HL-60 (cell line): ENCODE measurements at regions not wholly inside any gene's neighbourhood (a gene's known extent, or its start where the extent isn't known, plus 50 kb on each side); places are given as distances from the start of the nearest gene placed in this dataset.

Experiments
- DNase-seq, 2 experiments: peaks; one replicate each; pipeline ENCODE4 v3.0.0-alpha.2; 2010 to 2020; ENCODE audit warnings: low read depth in 1 of 2, low spot score in 1 of 2
- H3K27ac ChIP-seq: fragments of 250-450 bp; sonication (Bioruptor Pico); replicated peaks from 2 replicates; pipeline ENCODE4 v1.5.1; 2020; ENCODE audit warnings: mild to moderate bottlenecking, moderate library complexity
- H3K27me3 ChIP-seq: fragments of 250-450 bp; sonication (Bioruptor Pico); 2 replicates; pipeline ENCODE4 v1.5.1; 2021; ENCODE audit warnings: mild to moderate bottlenecking, moderate library complexity; ENCODE audit not compliant: insufficient read depth, poor library complexity, severe bottlenecking
- H3K4me3 ChIP-seq: replicated peaks from 2 replicates; pipeline ENCODE4 v1.5.1; 2011; ENCODE audit warnings: mild to moderate bottlenecking, control low read depth, low read length; ENCODE audit not compliant: insufficient read depth
- CTCF ChIP-seq: IDR thresholded peaks from one replicate; pipeline ENCODE4 v1.5.1; 2011; ENCODE audit warnings: low read length, control low read depth, inconsistent platforms; ENCODE audit not compliant: insufficient read depth
- GABPA ChIP-seq: IDR thresholded peaks from 2 replicates; pipeline ENCODE4 v1.6.1; 2012; ENCODE audit warnings: low read depth
- POLR2AphosphoS5 ChIP-seq: IDR thresholded peaks from 2 replicates; pipeline ENCODE4 v1.6.1; 2012; ENCODE audit warnings: low read depth
- REST ChIP-seq: IDR thresholded peaks from 2 replicates; pipeline ENCODE4 v1.6.1; 2012; ENCODE audit warnings: low read depth; ENCODE audit not compliant: insufficient replicate concordance
- SPI1 ChIP-seq: IDR thresholded peaks from 2 replicates; pipeline ENCODE4 v1.6.1; 2012; ENCODE audit warnings: low read depth, mild to moderate bottlenecking, borderline replicate concordance

GRCh38 chr10:105857268-105858264 is 1216.5 kb downstream of the SORCS3 start:
- DNase-seq: no peak
- H3K4me3 ChIP-seq: no peak overlapping the region
- H3K27me3 ChIP-seq: no peaks in the 10 kb centered on the region
- TF ChIP-seq SPI1: no peak
- no peak for TF ChIP-seq POLR2AphosphoS5
- TF ChIP-seq REST: no peak
- no peak overlapping the region for H3K27ac ChIP-seq

DNA sequence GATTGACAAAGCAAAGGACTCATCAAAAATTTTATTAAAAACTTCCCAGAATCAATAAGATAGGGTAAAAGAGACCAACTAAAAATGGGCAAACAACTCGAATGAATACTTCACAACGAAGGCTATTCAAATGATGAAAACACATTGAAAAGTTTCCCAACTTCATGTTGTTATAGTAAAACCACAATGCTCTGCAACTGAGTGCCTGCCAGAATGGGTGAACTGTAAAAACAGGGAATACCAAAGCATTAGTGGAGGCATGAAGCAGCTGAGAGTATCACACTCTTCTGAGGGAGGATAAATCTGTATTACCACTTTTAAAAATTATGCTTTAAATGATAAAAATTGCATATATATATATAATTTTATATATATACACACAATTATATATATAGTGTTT is 1214.7 kb downstream of the SORCS3 start:
- no peak overlapping the region for H3K4me3 ChIP-seq
- no peak overlapping the region for H3K27ac ChIP-seq
- no peaks in the 10 kb centered on the region for H3K27me3 ChIP-seq
- no peak for DNase-seq
- TF ChIP-seq CTCF (no peak), SPI1 (no peak), POLR2AphosphoS5 (no peak), REST (no peak), GABPA (no peak)

DNA sequence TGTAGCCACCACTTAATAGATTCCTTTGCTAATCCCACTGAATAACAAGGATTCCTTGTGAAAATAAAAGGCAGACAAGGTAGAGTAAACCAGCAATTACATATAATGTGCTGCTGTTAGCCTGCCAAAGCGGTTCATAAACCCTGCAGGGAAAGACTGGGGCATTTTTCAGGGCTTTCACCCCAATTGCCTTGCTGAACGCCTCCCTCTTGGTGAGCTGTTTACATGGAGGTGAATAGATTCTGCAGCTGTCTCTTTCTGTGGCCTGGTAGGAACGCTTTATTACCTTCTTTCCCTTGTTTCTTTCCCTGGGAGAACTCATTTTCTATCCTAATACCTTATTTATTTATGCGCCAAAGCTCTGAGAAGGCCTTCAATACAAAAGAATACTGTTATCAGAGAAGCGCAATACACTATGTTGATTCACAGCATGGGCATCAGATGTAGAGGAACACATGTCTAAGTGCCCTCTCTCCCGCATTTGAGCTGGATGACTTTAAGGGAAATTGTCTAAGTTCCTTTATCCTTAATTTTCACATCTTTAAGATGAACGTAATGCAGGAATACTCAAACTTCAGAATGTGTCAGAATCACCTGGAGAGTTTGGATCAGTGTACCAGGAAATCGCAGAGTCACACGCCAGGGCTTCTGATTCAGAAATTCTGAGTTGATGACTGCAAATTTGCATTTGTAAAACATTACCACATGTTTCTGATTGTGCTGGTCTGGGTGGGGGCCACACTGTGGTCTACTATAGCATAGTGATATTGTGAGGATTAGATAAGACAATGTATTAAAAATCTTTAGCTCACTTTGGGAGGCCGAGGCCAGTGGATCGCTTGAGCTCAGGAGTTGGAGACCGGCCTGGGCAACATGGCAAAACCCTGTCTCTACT is 1203.8 kb downstream of the SORCS3 start:
- H3K27ac ChIP-seq: no peak overlapping the region
- no peak overlapping the region for H3K4me3 ChIP-seq
- H3K27me3 ChIP-seq: no peaks in the 10 kb centered on the region
- DNase-seq: no peak
- no peak for TF ChIP-seq SPI1
- TF ChIP-seq POLR2AphosphoS5: no peak
- TF ChIP-seq CTCF: no peak
- no peak for TF ChIP-seq REST
- no peak for TF ChIP-seq GABPA
